Neural progenitor cell (in vitro differentiated cells): ENCODE measurements at regions not wholly inside any gene's neighbourhood (a gene's known extent, or its start where the extent isn't known, plus 50 kb on each side); places are given as distances from the start of the nearest gene placed in this dataset.

Experiments
- EZH2 ChIP-seq: fragments of 200-600 bp; sonication (generic); IDR thresholded peaks from 2 replicates; pipeline ENCODE4 v1.6.1; 2017; ENCODE audit warnings: antibody characterized with exemption, mild to moderate bottlenecking, moderate library complexity
- TF ChIP-seq, protein P1 (sequence below): fragments of 200-600 bp; sonication (generic); IDR thresholded peaks from 2 replicates; pipeline ENCODE4 v1.5.1; 2017; ENCODE audit warnings: antibody characterized with exemption, mild to moderate bottlenecking

DNA sequence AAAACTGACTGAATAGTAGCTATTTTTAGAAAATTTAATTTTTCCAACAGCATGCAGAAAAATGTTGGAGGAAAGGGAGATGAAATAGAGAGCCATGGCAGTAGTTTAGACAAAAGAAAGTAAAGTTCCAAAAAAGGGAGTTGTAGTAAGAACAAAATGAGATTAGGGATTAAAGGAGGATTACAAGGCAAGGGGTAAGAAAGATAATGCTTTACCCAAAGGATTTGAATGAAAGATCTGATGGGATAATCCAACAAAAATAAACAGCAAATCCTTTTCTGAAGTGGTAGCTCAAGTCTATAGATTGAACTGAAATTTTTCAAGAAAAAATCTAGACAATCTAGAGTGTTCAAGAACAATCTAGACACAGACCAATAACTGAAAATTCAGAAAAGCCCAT is 644.3 kb upstream of the FSHR start:
- TF ChIP-seq, protein P1, sequence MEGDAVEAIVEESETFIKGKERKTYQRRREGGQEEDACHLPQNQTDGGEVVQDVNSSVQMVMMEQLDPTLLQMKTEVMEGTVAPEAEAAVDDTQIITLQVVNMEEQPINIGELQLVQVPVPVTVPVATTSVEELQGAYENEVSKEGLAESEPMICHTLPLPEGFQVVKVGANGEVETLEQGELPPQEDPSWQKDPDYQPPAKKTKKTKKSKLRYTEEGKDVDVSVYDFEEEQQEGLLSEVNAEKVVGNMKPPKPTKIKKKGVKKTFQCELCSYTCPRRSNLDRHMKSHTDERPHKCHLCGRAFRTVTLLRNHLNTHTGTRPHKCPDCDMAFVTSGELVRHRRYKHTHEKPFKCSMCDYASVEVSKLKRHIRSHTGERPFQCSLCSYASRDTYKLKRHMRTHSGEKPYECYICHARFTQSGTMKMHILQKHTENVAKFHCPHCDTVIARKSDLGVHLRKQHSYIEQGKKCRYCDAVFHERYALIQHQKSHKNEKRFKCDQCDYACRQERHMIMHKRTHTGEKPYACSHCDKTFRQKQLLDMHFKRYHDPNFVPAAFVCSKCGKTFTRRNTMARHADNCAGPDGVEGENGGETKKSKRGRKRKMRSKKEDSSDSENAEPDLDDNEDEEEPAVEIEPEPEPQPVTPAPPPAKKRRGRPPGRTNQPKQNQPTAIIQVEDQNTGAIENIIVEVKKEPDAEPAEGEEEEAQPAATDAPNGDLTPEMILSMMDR = no peak
- TF ChIP-seq EZH2 = no peak
